ENCODE measurements at regions not wholly inside any gene's neighbourhood (a gene's known extent, or its start where the extent isn't known, plus 50 kb on each side); places are given as distances from the start of the nearest gene placed in this dataset.
"Not testable (repeated sequence)": the region's sequence is repeated elsewhere in the genome, so short reads cannot be mapped to it uniquely, and the experiment has no call there.

DNA sequence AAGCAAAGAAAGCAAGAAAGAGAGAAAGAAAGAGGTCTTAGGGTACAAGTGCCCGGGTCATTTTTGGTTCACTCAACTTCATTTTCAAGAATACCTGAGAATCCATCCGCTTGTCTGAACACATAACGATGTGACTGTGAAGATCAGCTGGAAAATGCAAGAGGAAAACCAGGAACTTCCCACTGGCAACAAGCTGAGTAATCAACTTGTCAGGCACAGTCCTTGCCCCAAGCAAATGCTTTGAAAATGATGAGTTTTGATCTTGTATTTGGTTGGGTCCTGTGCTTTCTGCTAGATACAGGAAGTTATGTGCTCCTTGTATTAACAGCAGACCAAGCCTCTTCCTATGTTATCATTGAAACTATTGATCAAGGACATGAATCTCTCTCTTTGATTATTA lies 239.1 kb downstream of the ASMT start:
- in situ Hi-C loops (cut with HindIII; ENCODE audit: extremely low pct_ligation_motif_present, low pct_unique_long_range_greater_than_20kb): no loop called here

DNA sequence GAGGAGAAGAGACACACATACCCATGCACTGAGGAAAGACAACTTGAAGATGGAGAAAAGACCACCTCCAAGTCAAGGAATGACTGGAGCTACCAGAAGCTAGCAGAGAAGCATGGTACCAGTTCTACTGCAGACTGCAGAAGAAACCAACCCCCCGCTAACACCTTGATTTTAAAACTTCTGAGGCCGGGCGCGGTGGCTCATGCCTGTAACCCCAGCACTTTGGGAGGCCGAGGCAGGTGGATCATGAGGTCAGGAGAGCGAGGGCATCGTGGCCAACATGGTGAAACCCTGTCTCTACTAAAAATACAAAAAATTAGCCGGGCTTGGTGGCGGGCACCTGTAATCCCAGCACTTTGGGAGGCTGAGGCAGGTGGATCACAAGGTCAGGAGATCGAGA lies 240.0 kb downstream of the ASMT start:
- CTCF ChIA-PET (ENCODE audit: low intra/inter-chr PET ratio, low total read pairs); intact Hi-C loops (cut with micrococcal nuclease; ENCODE audit: unreplicated experiment); in situ Hi-C loops (cut with HindIII; ENCODE audit: extremely low pct_ligation_motif_present, low pct_unique_long_range_greater_than_20kb); BruUV-seq (replicated peaks); H3K36me3 ChIP-seq (replicated peaks in 1 of 2; ENCODE audit: control insufficient read depth in 1 of 2, insufficient read depth in 2 of 2, low read length in 2 of 2); H3K4me1 ChIP-seq (ENCODE audit: insufficient read depth, low read length); H3K9me3 ChIP-seq (ENCODE audit: low read length); H3K79me2 ChIP-seq (ENCODE audit: insufficient read depth, low read length); H4K20me1 ChIP-seq (ENCODE audit: insufficient read depth, low read length); H3K9ac ChIP-seq (ENCODE audit: insufficient read depth, low read depth, low read length); FAIRE-seq; POLR2A ChIA-PET; H3K27me3 ChIP-seq (ENCODE audit: control insufficient read depth in 1 of 2, insufficient read depth in 2 of 2, low read length in 2 of 2); H3K4me2 ChIP-seq (ENCODE audit: low read depth, low read length); ATAC-seq; H2AFZ ChIP-seq (ENCODE audit: low read length); H3K27ac ChIP-seq (ENCODE audit: extremely low read length, insufficient read depth, low read length); DNase-seq (ENCODE audit: low spot score); H3K4me3 ChIP-seq (replicated peaks in 1 of 3; ENCODE audit: insufficient read depth in 1 of 3, low read depth in 2 of 3, low read length in 3 of 3): not testable (repeated sequence)
- WGBS (ENCODE audit: low lambda C conversion rate): 43% methylated on average over 10 of the region's 10 CpGs

More for the DNA sequence above, 239.1 kb downstream of the ASMT start:
- ATAC-seq (no peak), DNase-seq (ENCODE audit: low spot score) (no peak), FAIRE-seq (no peak)
- CTCF ChIA-PET (ENCODE audit: low intra/inter-chr PET ratio, low total read pairs): no interaction called here
- Histone ChIP-seq H3K36me3 (replicated peaks in 1 of 2; ENCODE audit: control insufficient read depth in 1 of 2, insufficient read depth in 2 of 2, low read length in 2 of 2) (no peaks in the 10 kb centered on the region), H3K4me3 (replicated peaks in 1 of 3; ENCODE audit: insufficient read depth in 1 of 3, low read depth in 2 of 3, low read length in 3 of 3) (no peak overlapping the region), H3K4me1 (ENCODE audit: insufficient read depth, low read length) (no peaks in the 10 kb centered on the region), H2AFZ (ENCODE audit: low read length) (no peak overlapping the region), H3K27ac (ENCODE audit: extremely low read length, insufficient read depth, low read length) (no peak overlapping the region), H3K4me2 (ENCODE audit: low read depth, low read length) (no peak overlapping the region), H3K9ac (ENCODE audit: insufficient read depth, low read depth, low read length) (no peak overlapping the region), H3K27me3 (ENCODE audit: control insufficient read depth in 1 of 2, insufficient read depth in 2 of 2, low read length in 2 of 2) (peaks cover 1 to 7% of the 10 kb centered on the region in 2 experiments; a peak in 1 of 5 replicates), H3K9me3 (ENCODE audit: low read length) (no peaks in the 10 kb centered on the region), H4K20me1 (ENCODE audit: insufficient read depth, low read length) (no peaks in the 10 kb centered on the region), H3K79me2 (ENCODE audit: insufficient read depth, low read length) (no peaks in the 10 kb centered on the region)
- POLR2A ChIA-PET: no interaction called here
- WGBS (ENCODE audit: low lambda C conversion rate): 65% methylated on average over 3 of the region's 3 CpGs
- no TSS peak for BruUV-seq (replicated peaks)
- no peak for TF ChIP-seq SOX6 (IDR thresholded peaks at IDR 0.05)
- no peak for TF ChIP-seq SOX6 (CRISPR knock-in tag; IDR thresholded peaks at IDR 0.05)
- TF ChIP-seq ZNF644 (CRISPR knock-in tag; IDR thresholded peaks at IDR 0.05; ENCODE audit: low read depth): no peak
- TF ChIP-seq, protein P1, sequence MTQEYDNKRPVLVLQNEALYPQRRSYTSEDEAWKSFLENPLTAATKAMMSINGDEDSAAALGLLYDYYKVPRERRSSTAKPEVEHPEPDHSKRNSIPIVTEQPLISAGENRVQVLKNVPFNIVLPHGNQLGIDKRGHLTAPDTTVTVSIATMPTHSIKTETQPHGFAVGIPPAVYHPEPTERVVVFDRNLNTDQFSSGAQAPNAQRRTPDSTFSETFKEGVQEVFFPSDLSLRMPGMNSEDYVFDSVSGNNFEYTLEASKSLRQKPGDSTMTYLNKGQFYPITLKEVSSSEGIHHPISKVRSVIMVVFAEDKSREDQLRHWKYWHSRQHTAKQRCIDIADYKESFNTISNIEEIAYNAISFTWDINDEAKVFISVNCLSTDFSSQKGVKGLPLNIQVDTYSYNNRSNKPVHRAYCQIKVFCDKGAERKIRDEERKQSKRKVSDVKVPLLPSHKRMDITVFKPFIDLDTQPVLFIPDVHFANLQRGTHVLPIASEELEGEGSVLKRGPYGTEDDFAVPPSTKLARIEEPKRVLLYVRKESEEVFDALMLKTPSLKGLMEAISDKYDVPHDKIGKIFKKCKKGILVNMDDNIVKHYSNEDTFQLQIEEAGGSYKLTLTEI (CRISPR knock-in tag; conservative IDR thresholded peaks at IDR 0.05): no peak
- no peak for TF ChIP-seq ZNF282 (IDR thresholded peaks at IDR 0.05; ENCODE audit: partially characterized antibody)
- TF ChIP-seq ZSCAN20 (CRISPR knock-in tag; IDR thresholded peaks at IDR 0.05; ENCODE audit: borderline replicate concordance): no peak
- TF ChIP-seq CREM (IDR thresholded peaks at IDR 0.05): no peak
- TF ChIP-seq CREM (CRISPR knock-in tag; IDR thresholded peaks at IDR 0.05): no peak
- no peak for TF ChIP-seq ZNF367 (CRISPR knock-in tag; IDR thresholded peaks at IDR 0.05; ENCODE audit: borderline replicate concordance)
- TF ChIP-seq AGO1 (IDR thresholded peaks at IDR 0.05; ENCODE audit: low read depth, low read length, poor library complexity, severe bottlenecking): no peak
- TF ChIP-seq, protein P2, sequence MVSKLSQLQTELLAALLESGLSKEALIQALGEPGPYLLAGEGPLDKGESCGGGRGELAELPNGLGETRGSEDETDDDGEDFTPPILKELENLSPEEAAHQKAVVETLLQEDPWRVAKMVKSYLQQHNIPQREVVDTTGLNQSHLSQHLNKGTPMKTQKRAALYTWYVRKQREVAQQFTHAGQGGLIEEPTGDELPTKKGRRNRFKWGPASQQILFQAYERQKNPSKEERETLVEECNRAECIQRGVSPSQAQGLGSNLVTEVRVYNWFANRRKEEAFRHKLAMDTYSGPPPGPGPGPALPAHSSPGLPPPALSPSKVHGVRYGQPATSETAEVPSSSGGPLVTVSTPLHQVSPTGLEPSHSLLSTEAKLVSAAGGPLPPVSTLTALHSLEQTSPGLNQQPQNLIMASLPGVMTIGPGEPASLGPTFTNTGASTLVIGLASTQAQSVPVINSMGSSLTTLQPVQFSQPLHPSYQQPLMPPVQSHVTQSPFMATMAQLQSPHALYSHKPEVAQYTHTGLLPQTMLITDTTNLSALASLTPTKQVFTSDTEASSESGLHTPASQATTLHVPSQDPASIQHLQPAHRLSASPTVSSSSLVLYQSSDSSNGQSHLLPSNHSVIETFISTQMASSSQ (IDR thresholded peaks at IDR 0.05; ENCODE audit: low read depth): no peak
- TF ChIP-seq, protein P2 (CRISPR knock-in tag; IDR thresholded peaks at IDR 0.05; ENCODE audit: borderline replicate concordance): no peak
- TF ChIP-seq ZNF225 (CRISPR knock-in tag; IDR thresholded peaks at IDR 0.05): no peak
- intact Hi-C loops (cut with micrococcal nuclease; ENCODE audit: unreplicated experiment): no loop called here

All from HepG2 (cell line).